NCI-H226 (cell line): ENCODE measurements at regions not wholly inside any gene's neighbourhood (a gene's known extent, or its start where the extent isn't known, plus 50 kb on each side); places are given as distances from the start of the nearest gene placed in this dataset.

Experiments used
- DNase-seq: peaks from one replicate; pipeline ENCODE4 v3.0.0-alpha.2; 2015

DNA sequence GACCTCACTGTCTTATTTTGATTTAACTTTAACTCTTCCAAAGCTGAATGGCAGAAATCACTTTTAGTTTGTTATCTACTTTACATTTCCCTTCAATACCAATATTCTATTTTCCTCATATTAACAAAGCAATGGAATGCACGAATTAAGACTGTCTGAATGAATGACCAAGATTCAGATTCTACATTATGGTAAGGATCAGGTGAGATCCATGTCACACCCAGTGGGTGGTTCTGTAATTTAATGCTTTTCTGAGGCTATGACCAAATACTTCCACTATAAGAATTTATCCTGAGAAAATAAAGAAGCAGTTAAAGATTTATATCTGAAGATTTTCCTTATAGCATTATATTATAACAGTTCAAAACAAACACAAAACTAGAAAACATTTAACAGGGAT lies 90.2 kb upstream of the NUPR2 start:
- DNase-seq = no peak

DNA sequence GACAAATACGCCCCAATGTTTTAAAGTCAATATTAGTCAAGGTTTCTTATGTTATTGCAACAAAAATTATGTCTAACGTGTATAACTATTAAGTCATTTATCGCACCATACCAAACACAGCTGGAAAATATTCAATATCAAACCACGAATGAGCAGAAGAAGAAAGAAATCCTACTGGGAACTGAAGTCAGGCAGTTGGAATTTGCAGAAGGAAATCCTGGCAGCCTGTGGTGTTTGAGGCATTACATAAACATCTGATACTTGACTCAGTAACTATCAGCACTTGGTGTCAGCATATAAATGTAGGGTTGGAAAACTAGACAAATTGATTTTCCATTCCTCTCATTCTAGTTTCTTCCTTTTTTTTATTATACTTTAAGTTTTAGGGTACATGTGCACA lies 83.4 kb upstream of the NUPR2 start:
- no peak for DNase-seq

DNA sequence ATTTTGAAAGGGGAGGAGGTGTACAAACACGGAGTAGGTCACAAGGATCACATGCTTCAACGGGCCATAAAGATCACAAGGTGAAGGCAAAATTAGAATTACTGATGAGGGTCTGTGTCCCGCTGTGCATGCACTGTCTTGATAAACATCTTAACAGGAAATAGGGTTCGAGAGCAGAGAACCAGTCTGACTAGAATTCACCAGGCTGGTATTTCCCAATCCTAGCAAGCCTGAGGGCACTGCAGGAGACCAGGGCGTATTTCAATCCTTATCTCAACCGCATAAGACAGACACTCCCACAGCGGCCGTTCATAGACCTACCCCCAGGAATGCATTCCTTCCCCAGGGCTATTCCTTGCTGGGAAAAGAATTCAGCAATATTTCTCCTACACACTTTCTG lies 80.0 kb upstream of the NUPR2 start:
- DNase-seq = peak; percentile 36

DNA sequence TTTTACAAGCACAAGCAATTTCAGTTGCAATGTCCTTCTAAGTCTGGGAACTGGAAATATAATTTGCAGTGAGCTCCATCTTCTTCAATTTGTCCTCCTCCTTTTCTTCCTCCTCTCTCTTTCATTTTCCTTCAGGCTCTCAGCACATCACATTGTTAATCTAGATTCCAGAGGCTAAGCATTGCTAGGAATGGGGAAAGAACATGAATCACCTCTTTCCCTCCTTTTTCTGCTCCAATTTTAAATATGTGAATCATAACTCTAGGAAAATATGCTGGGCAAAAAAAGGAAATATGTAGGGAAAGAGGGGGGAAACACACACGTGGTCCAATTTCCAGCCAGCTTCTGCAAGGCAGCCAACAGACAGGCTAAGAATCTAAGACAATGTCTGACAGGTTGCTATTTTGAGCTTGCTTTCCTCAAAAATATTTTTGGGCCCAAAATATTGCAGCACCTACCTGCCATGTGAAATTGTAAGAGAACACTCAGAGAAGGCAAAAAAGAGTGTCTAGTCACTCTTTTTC lies 72.7 kb upstream of the NUPR2 start:
- DNase-seq = no peak

DNA sequence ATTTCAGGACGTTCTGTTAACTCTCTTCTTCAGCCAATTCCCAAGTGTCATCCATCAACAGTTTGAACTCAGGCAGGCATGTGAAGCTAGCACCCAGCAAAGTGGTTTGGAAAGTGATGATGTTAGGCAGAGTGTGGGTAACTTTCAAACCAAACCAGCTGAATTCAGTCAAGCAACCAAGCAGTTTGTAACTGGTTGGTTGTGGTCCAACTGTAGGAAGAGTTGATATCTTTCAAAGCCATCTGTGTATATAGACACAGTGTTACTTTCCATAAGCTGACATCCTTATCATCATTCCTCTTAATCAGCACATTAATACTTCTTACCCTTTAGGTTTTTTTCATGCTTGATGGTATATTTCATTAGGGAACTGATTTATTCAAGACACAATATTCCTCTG lies 72.2 kb upstream of the NUPR2 start:
- DNase-seq = no peak

DNA sequence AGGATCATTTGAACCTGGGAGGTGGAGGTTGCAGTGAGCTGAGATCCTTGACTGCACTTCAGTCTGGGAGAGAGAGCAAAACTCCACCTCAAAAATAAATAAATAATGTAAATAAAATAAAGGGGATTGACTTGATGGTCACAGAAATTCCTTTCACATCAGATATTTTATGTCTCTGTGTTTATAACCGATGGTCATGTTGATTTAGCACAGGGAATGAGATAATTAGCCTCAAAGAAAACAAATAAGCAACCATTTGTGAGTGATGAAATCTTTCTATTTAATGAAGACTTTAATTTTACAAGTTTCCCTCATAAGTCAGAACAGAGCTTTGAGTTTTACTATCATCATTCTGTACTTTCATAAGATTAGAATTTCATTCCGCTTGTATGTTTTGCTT lies 64.8 kb upstream of the NUPR2 start:
- DNase-seq = no peak

DNA sequence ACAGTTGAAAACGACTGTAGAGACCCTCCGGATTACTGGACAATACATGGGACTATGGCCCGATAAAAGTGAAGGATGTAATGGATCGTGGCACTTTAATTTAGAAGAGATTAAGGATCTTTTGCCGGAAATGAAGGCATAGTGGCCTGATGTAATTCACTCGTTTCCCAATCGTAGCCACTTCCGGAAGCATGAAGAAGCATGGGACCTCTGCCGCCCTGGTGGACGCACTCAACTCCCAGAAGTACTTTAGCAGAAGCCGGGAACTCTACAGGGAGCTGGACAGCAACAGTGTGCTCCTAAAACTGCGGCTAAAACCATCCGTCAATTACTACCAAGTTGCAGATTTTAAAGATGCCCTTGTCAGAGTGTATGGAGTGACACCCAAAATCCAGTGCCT lies 59.6 kb upstream of the NUPR2 start:
- DNase-seq = no peak

DNA sequence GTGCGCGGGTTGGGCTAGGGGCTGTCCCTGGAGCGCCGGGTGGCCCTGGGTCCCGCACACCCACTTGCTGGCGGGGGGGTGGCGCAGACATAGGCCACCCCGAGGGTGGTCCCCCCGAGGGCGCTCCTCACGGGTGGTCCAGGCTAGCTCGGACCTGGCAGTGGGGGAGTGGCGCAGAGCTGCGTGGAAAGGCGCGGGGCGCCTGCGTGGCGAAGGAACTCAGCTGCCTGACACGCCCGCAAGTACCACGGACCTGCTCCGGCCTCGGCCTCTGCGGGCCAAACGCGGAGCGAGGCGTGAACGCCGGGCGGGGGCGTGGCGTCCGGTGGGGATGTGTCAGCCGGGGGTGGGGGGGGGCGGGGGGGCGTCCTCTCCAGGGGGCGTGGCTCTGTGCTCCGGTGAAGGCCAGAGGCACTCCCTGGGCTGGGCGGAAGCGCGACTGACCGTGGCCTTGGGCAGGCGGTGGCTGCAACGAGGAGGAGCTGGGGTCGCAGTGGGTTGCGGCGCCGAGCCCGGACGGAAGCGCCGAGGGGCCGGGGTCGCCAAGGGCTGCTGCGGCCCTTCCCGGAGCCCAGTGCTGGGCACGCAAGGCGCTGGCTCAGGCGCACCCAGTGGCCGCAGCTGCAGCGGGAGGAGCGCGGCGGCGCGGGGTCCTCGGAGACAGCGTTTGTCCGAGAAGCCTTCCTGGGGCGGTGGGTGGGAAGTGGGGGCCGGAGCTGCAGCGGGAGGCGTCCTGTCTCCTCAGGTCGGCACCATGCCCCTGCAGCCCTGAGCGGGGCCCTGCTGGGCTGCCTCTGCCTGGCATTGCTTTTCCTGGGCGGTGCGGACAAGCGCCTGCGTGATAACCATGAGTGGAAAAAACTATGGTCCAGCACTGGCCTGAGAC lies 58.9 kb upstream of the NUPR2 start:
- no peak for DNase-seq

DNA sequence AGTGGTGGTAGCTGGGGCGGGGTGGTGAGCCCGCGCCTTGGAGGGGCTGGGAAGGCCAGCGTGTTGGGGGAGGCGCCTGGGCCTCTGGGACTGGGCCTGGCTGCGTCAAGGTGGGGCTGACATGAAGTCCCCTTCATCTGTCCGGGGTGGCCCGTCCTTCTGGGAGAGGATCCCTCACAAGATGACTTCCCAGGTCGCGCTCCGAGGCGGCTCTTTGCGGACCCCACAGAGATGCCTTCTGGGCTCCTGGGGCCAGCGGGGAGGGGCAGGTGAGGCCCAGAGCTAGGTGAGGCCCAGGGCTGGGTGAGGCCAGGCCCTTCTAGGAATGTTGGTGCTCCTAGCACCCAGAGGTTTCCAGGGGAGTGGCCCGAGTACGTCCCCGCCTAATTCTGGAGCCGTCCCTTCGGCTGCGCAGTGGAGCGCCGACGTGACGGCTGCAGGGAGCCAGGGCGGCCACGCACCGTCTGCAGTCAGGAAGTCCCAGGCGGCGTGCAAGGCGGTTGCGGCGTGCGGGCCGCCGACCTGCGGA lies 58.2 kb upstream of the NUPR2 start:
- DNase-seq = no peak
